Inflammatory macrophage treated with lipopolysaccharide for 1 hour (primary cell): ENCODE measurements at regions not wholly inside any gene's neighbourhood (a gene's known extent, or its start where the extent isn't known, plus 50 kb on each side); places are given as distances from the start of the nearest gene placed in this dataset.
"Not testable (repeated sequence)": the region's sequence is repeated elsewhere in the genome, so short reads cannot be mapped to it uniquely, and the experiment has no call there.

ENCODE experiments used
- DNase-seq, 2 donors: peaks; one replicate each; pipeline ENCODE4 v3.0.0-alpha.2; 2020 to 2022

DNA sequence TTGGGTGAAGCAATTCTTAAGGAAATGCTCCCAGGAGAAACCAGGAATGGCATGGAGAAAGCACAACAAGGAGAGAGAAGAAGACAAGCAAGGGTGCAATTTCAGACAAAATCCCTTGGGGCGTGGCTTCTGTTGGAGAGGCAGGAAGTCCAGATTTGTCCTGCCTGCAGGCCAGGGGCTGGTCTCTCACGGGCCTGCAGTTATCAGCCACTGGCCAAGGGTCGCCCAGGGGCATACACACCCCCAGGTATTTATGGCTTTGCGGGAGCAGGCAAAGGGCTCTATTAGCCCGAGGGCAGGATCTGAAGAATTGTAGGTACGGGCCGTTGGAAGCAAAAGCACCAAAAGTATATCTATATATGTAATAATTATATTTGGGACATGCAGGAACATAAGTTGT, 87.7 kb downstream of the IYD start:
- no peak for DNase-seq

GRCh38 chr6:150456902-150457643, 88.3 kb downstream of the IYD start:
- no peak for DNase-seq

- no peak for DNase-seq
Observed at GRCh38 chr6:150458579-150458978, 89.8 kb downstream of the IYD start.

DNA sequence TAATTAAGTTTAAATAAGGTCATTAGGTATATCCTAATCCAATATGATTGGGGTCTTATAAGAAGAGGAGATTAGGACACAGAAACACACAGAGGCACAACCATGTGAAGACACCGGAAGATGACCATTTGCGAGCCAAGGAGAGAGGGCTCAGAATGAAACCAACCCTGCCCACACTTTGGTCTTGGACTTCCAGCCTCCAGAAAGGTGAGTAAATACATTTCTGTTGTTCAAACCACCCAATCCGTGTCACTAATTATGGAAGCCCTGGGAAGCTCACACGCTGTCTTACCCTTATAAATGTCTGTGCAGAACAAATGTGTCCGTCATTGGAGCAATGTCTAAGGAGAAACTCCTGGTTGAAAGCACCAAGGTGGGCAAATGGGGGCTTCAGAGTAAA, 95.0 kb downstream of the IYD start:
- no peak for DNase-seq

DNA sequence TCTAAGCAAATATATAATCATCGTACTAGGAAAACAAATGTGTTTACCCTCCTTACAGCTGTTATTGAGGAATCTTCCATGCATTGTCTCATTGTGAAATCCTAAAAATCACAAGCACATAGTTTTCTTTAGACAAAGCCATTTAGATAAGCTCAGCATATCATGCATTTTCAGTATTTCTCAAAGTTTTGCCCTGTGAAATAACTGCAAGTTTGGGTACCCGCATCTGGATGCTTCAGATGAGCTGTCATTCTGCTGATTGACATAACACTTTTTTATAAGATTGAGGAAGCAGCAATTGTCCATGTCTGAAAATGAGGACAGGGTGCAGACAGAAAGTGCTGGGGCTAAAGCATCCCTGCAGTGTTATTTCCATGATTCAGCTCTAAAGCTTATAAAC, 96.2 kb downstream of the IYD start:
- no peak for DNase-seq

GRCh38 chr6:150465610-150466009, 96.8 kb downstream of the IYD start:
- DNase-seq: no peak

GRCh38 chr6:150466196-150466595, 97.4 kb downstream of the IYD start:
- DNase-seq: no peak

DNA sequence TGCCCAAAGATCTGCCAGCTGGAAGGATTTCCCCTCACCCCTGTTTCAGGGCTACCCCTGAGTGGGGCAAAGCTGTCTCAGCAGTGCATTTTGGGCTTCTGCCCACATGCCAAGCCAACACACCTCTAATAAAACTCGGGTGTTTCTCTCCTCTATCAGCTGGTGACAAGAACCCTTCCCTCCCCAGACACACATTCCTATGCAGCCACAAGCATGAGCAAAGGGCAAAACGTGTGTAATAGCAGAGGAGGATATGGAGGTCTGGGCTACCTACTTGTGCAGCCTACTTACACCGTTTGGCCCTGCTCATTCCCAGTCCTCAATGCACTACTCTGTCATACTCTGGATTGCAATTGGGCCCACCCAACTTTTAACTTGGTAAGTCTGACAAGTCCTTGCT, 101.3 kb downstream of the IYD start:
- DNase-seq: no peak

DNA sequence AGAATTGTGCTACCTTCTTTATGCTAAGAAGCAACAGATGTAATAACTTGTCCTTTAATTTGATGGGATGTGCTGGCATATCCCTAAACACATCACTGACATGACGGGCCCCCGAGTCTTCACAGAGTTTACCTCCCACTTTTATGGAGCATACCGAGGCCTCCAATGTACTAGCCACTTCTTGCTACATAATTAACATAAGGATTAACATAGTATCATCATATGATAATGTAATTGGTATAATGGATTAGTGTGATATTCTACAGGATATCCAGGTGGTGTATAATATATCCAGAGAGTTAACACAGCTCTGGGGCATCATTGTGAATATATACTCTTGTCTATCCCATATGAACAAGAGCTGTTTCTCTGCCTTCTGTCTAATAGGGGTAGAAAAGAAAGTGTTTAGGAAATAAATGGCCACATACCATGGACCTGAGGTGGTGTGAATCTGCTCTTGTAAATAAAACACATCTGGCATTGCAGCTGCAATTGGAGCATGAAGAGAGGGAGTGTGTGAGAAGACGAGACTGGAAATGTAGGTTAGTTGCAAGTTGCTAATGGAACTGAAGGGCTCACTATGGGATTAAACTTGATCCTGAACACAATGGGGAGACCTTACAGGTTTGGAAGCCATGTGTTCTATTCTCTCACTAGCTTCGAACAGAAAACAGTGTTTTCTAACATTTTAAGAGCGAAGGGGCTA, 102.3 kb downstream of the IYD start:
- DNase-seq: no peak

DNA sequence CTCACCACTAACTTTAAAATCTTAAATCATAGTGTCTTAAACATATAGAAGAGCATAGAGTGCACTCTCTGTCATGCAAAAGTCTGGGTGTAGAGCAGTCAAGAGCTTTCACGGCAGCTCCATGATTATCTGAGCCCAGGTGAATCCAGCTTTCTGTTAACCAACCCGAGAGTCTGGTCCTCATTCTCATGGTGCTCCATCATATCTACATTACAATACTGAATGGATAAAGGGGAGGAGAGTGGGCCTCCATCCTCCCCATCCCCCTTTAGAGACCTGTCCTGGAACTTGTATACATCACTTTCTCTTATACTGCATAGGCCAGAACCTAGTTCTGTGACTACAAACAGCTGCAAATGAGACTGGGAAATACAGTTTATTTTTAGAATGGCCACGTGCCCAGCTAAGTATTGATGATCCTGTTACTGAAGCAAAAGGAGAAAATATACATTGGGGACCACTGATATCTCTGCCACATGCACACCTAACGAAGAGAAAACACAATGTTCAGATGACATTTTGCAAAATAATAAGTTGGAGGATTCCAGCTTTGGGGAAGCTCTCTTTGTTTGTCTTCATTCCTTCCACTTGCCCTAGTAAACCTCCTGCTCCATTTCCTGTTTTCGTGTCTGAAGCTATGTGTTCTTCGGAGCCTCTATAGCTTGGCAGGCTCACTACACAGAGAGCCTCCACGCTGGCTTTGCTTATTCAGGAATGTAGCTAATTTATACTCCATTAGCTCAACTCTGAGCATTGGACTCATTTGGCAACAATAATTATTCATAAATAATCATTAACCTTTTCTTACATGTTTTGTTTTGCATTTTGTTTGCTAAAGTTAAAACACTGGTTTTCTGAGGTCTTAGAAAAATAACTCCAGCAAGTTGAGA, 110.1 kb downstream of the IYD start:
- no peak for DNase-seq

- DNase-seq: no peak
Observed at GRCh38 chr6:150482883-150483409, 114.1 kb downstream of the IYD start.

GRCh38 chr6:150485161-150485958, 114.3 kb upstream of the PLEKHG1 start:
- DNase-seq: no peak

DNA sequence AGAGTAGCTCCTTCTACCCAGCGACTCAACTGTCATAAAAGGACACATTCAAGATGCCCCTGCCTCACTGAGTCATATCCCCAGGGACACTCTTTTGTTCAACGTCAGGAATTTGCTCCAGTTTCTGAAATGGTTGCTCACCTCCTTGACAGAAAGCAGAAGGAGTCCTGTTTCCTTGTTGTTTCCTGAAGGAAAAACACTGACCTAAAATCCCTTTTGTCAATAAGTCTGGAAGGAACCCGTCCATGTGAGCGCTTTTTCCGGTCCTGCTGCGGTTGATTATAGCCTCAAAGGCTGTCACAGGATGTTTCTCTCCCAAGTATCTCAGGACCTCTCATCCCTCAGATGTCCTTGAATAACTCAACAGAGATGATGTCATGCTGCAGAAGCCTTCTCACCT, 113.6 kb upstream of the PLEKHG1 start:
- no peak for DNase-seq

GRCh38 chr6:150490586-150490985, 109.1 kb upstream of the PLEKHG1 start:
- no peak for DNase-seq

- no peak for DNase-seq
Observed at GRCh38 chr6:150491131-150491810, 108.4 kb upstream of the PLEKHG1 start.

- DNase-seq: no peak
Observed at GRCh38 chr6:150491811-150492172, 107.9 kb upstream of the PLEKHG1 start.

- DNase-seq: no peak
Observed at GRCh38 chr6:150492507-150492906, 107.2 kb upstream of the PLEKHG1 start.

GRCh38 chr6:150492941-150493340, 106.7 kb upstream of the PLEKHG1 start:
- DNase-seq: no peak

DNA sequence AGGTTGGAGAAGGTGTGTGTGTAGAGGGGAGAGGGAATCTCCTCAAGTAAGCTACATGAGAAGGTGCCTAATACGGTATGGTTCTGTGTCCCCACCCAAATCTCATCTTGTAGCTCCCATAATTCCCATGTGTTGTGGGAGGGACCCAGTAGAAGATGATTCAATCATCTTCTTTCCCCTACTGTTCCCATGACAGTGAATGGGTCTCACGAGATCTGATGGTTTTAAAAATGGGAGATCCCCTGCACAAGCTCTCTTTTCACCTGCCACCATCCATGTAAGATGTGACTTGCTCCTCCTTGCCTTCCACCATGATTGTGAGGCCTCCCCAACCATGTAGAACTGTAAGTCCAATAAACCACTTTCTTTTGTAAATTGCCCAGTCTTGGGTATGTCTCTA, 106.1 kb upstream of the PLEKHG1 start:
- DNase-seq: not testable (repeated sequence)

DNA sequence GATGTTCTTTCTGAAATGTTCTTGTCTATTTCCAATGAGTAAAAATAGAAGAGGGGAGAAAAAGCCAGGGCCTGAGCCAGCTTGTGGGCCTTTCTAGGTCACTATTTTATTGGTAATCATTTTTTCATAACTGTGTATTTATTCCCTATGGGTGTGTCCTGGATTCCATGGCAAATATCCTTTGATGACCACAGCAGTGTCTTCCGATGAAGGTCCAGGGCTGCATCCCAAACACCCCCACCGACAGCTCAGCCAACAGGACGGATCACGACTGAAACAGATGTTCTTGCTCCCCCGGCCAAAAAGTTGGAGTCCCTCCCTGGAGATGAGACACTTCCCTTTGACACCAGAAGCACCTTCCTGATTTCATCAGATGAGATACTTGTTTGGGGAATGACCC, 105.4 kb upstream of the PLEKHG1 start:
- no peak for DNase-seq

DNA sequence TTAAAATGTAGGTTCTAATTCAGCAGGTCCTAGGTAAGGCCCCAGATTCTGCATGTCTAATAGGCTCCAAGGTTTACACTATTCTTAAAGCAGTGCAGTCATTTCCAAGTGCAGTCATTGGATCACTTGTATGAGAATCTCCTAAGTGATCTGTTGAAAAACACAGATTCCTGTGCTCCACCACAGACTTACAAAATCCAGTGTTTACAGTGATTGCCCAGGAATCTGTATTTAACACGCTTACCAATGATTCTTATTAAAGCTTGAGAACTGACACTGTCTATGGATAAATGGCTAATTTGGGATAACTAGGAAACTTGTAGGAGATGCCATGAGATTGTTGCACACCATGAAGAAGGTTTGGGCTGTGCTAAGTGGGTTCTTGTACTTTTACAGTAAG, 104.6 kb upstream of the PLEKHG1 start:
- no peak for DNase-seq

DNA sequence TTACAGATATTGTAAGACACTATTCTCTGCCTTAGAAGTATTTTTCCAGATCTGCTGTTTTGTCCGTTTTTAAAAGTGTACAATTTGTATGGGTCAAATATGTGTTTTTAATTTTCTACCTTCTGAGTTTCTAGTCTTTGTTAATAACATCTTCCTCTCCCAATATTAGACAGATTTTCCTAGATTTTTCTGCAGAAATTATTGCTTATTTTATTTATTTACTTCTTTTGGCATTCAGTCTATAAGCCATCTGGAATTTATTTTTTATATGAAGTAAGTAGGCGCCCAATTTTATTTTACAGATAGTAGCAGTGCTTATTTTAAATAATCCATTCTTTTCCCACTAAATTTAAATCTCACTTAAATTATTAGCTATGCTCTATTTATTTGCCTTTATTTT, 103.1 kb upstream of the PLEKHG1 start:
- no peak for DNase-seq
